GM19043 (cell line): ENCODE measurements at regions not wholly inside any gene's neighbourhood (a gene's known extent, or its start where the extent isn't known, plus 50 kb on each side); places are given as distances from the start of the nearest gene placed in this dataset.

Experiments used
- ATAC-seq: cut with Tn5 transposase; IDR thresholded peaks from one replicate; pipeline ENCODE4 v1.9.1; 2021; ENCODE audit warnings: low read depth; ENCODE audit not compliant: unreplicated experiment

GRCh38 chr4:124234771-124235170 is 477.8 kb downstream of the ANKRD50 start:
- ATAC-seq, result no peak

GRCh38 chr4:124243671-124244366 is 468.7 kb downstream of the ANKRD50 start:
- ATAC-seq, result no peak

GRCh38 chr4:124253080-124253479 is 459.5 kb downstream of the ANKRD50 start:
- no peak for ATAC-seq

- peak; percentile 90 for ATAC-seq
These were observed 450.0 kb downstream of the ANKRD50 start for GRCh38 chr4:124262211-124263179.

GRCh38 chr4:124265701-124266100 is 446.8 kb downstream of the ANKRD50 start:
- no peak for ATAC-seq

- no peak for ATAC-seq
These were observed 445.8 kb downstream of the ANKRD50 start for GRCh38 chr4:124266721-124267120.

GRCh38 chr4:124276461-124276860 is 436.1 kb downstream of the ANKRD50 start:
- ATAC-seq, result no peak

- ATAC-seq, result no peak
These were observed 434.8 kb downstream of the ANKRD50 start for GRCh38 chr4:124277691-124278090.

GRCh38 chr4:124278477-124278876 is 434.1 kb downstream of the ANKRD50 start:
- ATAC-seq, result no peak

- ATAC-seq, result no peak
These were observed 432.8 kb downstream of the ANKRD50 start for GRCh38 chr4:124279741-124280140.

GRCh38 chr4:124282301-124282898 is 430.1 kb downstream of the ANKRD50 start:
- ATAC-seq, result no peak

- no peak for ATAC-seq
These were observed 423.6 kb downstream of the ANKRD50 start for GRCh38 chr4:124288706-124289486.

GRCh38 chr4:124290678-124291077 is 421.9 kb downstream of the ANKRD50 start:
- ATAC-seq, result no peak

- no peak for ATAC-seq
These were observed 417.1 kb downstream of the ANKRD50 start for GRCh38 chr4:124295413-124295812.

GRCh38 chr4:124304941-124305340 is 407.6 kb downstream of the ANKRD50 start:
- no peak for ATAC-seq

- ATAC-seq, result no peak
These were observed 406.2 kb downstream of the ANKRD50 start for GRCh38 chr4:124306352-124306751.

GRCh38 chr4:124307143-124307542 is 405.4 kb downstream of the ANKRD50 start:
- no peak for ATAC-seq

GRCh38 chr4:124318292-124318691 is 394.2 kb downstream of the ANKRD50 start:
- no peak for ATAC-seq

- no peak for ATAC-seq
These were observed 391.2 kb downstream of the ANKRD50 start for GRCh38 chr4:124321364-124321763.

GRCh38 chr4:124322234-124323065 is 390.1 kb downstream of the ANKRD50 start:
- ATAC-seq, result no peak
